RCC 7860 (cell line): ENCODE measurements at regions not wholly inside any gene's neighbourhood (a gene's known extent, or its start where the extent isn't known, plus 50 kb on each side); places are given as distances from the start of the nearest gene placed in this dataset.

Source experiments
- DNase-seq: peaks from one replicate; pipeline ENCODE4 v3.0.0-alpha.2; 2015; ENCODE audit warnings: low spot score
- FAIRE-seq: peaks from 2 replicates; lab custom pipeline; 2012; peaks lifted over from hg19 to GRCh38; lab: Jason Lieb, UNC

- FAIRE-seq (no peak), DNase-seq (no peak)
These were observed 198.7 kb upstream of the SALL3 start for GRCh38 chr18:78780719-78781600.

DNA sequence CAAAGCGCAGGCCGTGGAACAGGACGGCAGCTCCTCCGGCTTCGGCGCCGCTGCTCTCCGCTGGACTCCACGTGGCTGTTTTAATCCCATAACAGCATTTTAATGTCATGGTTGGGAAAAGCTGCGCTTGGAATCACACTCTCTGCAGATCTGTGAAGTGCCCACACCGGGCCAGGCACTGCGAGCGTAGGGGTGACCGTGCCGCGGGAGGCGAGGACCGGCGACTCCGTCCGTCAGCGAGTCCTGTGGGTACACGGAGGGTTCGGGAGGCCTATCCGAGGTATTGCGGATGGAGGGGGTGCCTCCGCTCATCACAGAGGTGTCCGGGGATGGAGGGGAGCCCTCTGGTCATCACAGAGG lies 198.0 kb upstream of the SALL3 start:
- no peak for FAIRE-seq
- no peak for DNase-seq

DNA sequence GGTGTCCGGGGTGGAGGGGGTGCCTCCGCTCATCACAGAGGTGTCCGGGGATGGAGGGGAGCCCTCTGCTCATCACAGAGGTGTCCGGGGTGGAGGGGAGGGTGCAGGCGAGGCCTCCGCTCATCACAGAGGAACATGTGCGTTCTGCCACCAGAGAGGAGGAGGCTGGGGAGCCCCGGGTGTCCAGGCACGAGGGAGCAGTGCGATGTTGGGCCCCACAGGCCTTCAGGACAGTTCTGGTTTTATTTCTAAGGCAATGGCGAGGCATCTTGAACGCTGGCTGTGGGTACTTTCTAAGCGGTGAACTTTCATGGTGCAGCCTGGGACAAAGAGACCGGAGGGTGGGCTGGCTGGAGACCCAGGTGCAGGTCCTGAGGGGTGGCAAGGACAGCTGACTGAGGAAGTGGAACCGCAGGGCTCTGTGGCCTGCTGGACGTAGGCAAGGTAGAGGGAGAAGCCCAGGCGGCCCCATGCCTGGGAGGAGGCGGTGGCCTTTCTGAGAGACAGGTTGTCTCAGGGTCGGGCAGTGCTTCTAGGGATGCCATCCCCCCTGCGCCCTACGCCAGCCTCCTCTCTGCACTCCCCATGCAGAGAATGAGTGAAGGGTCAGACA lies 196.6 kb upstream of the SALL3 start:
- DNase-seq (no peak), FAIRE-seq (no peak)

DNA sequence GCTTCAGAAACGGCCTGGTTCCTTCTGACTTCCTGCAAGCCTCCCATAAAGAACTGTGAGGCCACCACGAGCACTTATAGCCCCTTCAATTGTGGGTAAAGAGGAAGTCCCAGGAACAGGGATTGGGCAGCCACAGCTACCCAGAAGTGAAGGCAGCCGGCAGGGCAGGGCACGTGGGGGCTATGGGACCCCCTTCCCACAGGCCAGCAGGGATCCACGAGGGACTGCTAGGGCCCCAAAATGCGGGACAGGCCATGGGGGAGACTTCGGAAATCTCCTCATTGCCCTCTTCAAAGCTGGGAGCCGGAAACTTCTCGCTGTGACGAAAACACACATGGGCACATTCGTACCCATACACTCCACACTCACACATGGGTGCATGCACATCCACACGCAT lies 196.1 kb upstream of the SALL3 start:
- DNase-seq: no peak
- FAIRE-seq: no peak

- DNase-seq (no peak), FAIRE-seq (no peak)
These were observed 194.8 kb upstream of the SALL3 start for GRCh38 chr18:78784861-78785260.

GRCh38 chr18:78785706-78786105 lies 193.9 kb upstream of the SALL3 start:
- FAIRE-seq (no peak), DNase-seq (no peak)

GRCh38 chr18:78786776-78787175 lies 192.8 kb upstream of the SALL3 start:
- no peak for DNase-seq
- no peak for FAIRE-seq

DNA sequence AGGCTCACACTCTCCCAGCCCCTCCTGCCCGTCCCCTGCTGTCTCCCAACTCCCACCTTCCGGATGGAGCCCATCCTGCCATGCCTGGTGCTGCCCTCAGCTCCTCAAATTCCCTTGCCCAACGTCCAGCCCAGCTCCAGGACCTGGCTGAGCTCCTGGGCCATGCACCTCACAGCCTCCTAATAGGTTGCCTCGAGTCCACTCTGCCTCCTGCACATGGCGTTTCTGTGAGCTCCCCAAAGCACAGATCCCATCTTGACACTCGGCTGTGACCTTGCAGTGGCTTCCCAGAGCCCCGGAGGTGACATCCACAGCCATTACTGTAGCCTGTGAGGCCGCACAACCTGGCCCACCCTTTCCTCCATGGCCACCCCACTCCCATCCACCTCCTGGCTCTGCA lies 191.9 kb upstream of the SALL3 start:
- DNase-seq: no peak
- no peak for FAIRE-seq

- no peak for FAIRE-seq
- no peak for DNase-seq
These were observed 191.5 kb upstream of the SALL3 start for GRCh38 chr18:78788161-78788560.

- FAIRE-seq (no peak), DNase-seq (no peak)
These were observed 189.8 kb upstream of the SALL3 start for GRCh38 chr18:78789850-78790249.

DNA sequence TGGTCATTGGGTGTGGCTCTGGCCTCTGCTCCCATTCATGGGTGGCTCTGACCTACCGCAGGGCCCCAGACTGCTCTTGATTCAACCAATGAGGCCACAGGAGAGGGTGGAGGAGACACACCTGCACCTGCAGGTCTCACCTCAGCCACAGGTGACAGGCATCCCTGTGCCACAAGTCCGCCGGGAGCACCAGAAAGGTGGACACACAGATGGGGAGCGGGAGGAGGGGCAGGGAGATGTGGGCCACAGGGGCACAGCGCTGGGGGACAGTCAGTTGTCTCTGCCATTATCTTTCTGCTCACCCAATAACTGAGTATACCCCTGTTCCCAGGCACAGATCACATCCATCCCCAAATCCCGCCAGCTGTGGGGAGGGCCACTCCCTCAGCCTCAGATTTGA lies 189.1 kb upstream of the SALL3 start:
- FAIRE-seq (no peak), DNase-seq (no peak)

- no peak for DNase-seq
- no peak for FAIRE-seq
These were observed 188.7 kb upstream of the SALL3 start for GRCh38 chr18:78790960-78791359.

DNA sequence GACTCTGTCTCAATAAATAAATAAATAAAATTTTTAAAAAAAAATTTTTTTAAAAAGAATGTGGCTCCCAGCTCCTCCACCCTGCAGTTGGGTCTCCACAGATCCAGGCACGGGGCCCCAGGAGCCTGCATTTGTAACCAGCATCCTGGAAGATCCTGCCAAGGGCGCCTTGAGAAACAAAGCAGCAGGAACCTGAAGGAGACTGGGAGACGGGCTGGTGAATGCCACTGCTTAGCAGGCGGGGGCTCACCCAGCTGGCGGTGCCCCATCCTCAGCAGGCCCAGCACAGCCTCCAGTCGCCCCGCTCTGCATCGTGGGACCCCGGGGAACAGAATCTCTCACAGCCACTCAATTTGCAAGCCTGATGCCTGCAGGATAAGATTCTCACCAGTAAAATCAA lies 187.5 kb upstream of the SALL3 start:
- FAIRE-seq: no peak

DNA sequence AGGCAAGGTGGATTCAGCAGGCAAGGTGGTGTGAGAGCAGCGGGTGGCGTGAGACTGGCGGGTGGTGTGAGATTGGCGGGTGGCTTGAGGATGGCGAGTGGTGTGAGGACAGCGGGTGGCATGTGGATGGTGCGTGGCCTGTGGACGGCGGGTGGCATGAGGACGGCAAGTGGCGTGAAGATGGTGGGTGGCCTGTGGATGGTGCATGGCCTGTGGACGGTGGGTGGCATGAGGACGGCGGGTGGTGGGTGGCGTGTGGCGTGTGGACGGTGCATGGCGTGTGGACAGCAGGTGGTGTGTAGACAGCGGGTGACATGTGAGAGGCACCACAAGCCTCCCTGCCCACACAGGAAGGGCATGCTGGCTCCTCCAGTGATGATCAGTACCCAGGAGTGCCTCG lies 186.9 kb upstream of the SALL3 start:
- FAIRE-seq: no peak
- no peak for DNase-seq

More for the DNA sequence above, 187.5 kb upstream of the SALL3 start:
- no peak for DNase-seq

- FAIRE-seq (no peak), DNase-seq (no peak)
These were observed 186.1 kb upstream of the SALL3 start for GRCh38 chr18:78793313-78794070.

GRCh38 chr18:78794071-78794430 lies 185.6 kb upstream of the SALL3 start:
- FAIRE-seq (no peak), DNase-seq (no peak)

DNA sequence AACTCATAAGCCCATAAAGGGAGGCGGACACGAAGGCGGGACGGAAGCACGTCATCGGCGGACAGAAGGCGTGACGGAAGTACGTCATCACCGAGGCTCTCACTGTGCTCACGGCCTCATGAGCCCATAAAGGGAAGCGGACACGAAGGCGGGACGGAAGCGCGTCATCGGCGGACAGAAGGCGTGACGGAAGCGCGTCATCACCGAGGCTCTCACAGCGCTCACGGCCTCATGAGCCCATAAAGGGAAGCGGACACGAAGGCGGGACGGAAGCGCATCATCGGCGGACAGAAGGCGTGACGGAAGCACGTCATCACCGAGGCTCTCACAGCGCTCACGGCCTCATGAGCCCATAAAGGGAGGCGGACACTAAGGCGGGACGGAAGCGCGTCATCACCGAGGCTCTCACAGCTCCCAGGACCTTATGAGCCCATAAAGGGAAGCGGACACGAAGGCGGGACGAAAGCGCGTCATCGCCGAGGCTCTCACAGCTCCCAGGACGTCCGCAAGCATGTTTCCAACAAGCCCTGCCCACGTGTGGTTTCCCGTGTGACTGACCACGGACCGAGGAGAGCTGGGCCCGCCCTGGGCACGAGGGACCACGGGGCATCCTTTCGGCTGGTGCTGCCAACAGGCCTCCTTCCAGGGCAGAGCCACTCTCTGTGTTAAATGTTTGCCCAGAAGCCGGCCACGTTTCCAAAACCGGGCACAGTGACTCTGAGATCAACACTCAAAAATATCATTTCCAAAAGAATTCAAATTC lies 182.7 kb upstream of the SALL3 start:
- no peak for FAIRE-seq
- DNase-seq: no peak

GRCh38 chr18:78797499-78797898 lies 182.1 kb upstream of the SALL3 start:
- FAIRE-seq (no peak), DNase-seq (no peak)

- FAIRE-seq (no peak), DNase-seq (no peak)
These were observed 181.0 kb upstream of the SALL3 start for GRCh38 chr18:78798402-78799175.

DNA sequence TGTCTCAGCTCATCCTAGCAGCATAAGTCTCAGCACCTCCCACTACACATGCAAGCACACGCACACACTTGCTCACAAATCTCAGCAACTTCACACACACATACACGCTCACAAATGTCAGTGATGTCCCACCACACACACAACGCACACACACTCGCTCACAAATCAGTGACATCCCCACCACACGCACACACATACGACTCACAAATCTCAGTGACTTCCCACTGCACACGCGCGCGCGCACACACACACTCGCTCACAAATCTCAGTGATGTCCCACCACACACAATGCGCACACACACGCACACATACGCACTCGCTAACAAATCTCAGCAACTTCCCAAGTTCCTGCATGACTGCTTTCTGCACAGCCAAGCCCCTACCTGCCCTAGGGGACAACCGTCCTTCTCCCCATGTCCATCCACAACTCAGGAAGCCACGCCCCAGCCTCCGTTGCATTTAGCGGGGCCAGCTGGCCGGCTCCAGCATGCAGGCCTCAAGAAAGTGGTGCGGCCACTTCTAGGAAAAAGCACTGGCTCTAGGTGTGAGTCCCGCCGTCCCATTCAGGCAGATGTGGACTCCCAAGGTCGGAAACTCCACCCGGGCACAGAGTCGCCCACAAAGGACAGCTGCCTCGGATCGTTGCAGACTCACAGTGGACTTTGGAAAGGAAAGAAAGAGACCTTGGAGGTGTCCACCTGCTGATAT lies 180.1 kb upstream of the SALL3 start:
- no peak for FAIRE-seq
- no peak for DNase-seq
